NCI-H2196 treated with DMSO at 0.1 percent for 48 hours (cell line): ENCODE measurements at regions not wholly inside any gene's neighbourhood (a gene's known extent, or its start where the extent isn't known, plus 50 kb on each side); places are given as distances from the start of the nearest gene placed in this dataset.
"Not testable (repeated sequence)": the region's sequence is repeated elsewhere in the genome, so short reads cannot be mapped to it uniquely, and the experiment has no call there.

Source experiments
- DNase-seq: peaks from one replicate; lab custom pipeline; 2025; ENCODE audit not compliant: unreplicated experiment; lab: John Stamatoyannopoulos, UW

DNA sequence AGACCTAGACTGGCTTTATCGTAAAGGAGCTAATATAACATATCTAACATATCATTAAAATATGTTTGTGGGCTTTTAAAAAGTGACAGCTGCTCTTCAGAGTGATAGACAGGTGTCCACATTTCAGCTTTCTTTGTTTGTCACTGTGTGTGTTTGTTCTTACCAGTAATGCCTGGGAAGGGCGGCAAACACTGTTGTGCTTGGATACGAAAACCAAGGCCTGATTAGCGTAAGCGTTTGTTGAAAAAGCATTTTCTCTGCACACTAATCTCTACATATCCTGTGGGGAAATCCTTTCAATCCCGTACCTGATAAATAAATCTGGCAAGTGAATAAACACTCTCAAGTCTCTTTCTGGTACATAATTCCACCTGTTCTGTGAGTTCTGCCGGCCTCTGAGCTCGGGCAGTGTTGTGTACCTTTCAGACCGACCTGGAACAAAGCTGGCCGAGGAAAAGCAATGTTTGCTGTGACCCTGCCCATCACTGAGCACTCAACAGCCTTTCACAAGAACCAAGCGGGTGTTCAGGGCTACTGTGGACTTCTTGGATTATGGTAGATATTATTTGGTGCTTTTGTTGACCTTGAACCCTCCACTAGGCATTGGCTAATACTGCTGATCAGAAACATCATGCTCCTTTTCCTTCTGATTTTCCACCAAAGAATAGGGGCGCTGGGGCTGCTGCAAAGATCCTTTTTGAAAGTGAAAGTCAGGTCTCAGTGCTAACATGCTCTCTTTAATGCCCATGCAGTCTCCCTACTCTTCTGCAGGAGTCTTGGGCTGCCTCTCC lies 100.4 kb downstream of the CD83 start:
- DNase-seq, result no peak

DNA sequence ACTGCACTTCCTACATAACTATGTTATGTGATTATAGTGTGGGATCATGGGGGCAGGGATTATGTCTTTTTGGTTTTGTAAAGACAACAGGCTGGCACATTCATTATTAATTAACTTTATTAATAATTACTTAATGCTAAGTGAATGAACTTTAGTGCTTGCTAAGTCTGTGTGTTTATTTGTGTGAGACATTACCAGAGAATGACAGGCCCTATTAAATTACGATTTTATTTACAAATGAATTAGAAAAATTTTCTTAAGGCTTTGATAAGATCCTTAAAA lies 100.9 kb downstream of the CD83 start:
- no peak for DNase-seq

DNA sequence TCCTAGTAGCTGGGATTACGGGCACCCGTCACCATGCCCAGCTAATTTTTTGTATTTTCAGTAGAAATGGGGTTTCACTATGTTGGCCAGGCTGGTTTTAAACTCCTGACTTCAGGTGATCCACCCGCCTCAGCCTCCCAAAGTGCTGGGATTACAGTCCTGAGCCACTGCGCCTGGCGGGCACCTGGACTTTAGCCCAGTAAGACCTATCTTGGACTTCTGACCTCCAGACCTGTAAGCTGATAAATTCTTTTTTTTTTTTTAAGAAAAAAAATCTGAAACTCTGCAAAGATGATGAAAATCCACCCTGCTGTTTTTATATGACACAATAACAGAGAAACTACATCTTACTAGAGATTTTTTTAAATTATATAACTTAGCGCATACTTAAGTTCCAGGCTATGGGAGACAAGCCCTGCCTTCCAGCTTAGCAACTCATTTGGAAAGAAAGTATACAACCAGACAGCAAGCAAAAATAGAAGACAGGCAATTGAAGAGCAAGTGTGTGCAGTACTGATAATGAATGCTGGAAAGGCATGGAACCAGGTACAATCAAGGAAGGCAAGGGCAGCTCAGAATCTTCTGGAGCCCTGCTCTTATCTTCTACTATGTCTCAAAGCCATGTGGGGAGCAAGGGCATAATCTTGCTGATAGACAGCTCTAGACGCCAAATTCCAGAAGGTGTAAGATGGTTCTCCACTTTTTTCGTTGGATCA lies 104.2 kb downstream of the CD83 start:
- no peak for DNase-seq

GRCh38 chr6:14222956-14223355 lies 105.4 kb downstream of the CD83 start:
- DNase-seq, result no peak

GRCh38 chr6:14224359-14225103 lies 107.0 kb downstream of the CD83 start:
- DNase-seq, result no peak

GRCh38 chr6:14226051-14226660 lies 108.6 kb downstream of the CD83 start:
- DNase-seq, result no peak

- DNase-seq, result no peak
Measured at GRCh38 chr6:14228571-14228970, 111.0 kb downstream of the CD83 start.

DNA sequence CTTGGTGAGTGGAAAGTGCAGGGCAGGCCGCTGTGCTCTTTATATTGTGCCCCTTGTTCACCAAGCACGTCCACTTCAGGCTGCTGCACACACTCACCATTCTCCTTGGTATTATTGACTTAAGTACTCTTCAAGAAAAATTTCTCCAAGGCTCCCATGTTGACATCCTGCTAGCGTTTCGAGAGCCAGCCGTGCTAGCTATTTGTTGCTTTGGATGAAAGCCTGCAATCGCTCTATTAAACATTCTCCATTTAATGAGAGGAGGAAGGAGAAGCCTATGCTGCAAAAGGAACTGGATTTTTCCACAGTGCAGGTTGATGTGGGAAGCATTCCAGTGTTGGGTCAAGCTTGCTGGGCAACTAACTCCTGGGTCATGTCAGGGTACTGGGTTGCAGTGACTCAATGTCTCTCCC lies 113.5 kb downstream of the CD83 start:
- no peak for DNase-seq

DNA sequence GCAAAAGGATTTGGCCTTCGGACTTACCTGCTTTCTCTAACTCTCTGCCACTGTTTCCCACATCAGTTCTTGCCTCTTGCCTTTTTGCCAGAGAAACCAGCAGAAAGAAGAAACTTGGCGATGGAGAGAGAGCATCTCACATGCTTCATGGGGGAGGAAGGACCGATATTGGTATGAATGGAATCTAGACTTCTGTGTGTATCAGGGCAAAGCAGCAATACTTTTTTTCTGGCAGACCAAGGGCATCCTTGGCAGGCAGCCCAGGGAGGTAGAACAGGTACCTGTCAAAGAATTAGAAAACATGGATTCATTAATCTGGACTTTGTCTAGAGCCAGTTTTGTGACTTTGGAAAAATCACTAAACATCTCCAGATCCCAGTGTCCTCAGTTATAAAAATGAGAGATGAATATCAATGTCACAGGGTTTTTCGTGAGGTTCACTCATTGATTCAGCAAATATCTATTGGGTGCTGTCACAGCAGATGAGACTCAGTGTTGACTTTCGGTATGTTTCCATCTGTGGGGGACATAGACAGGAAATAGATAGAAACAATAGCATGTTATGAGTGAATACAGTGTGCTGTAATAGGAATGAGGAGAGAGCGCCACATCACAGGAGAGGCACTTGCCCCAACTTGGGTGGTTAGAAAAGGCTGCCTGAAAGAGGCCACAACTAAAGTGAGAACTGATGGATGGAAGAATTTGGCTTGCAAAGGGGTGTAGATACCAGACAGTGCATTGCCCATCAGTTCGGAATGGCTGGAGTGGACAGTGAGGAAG lies 114.1 kb downstream of the CD83 start:
- DNase-seq, result no peak

GRCh38 chr6:14232889-14233288 lies 115.3 kb downstream of the CD83 start:
- DNase-seq, result no peak

DNA sequence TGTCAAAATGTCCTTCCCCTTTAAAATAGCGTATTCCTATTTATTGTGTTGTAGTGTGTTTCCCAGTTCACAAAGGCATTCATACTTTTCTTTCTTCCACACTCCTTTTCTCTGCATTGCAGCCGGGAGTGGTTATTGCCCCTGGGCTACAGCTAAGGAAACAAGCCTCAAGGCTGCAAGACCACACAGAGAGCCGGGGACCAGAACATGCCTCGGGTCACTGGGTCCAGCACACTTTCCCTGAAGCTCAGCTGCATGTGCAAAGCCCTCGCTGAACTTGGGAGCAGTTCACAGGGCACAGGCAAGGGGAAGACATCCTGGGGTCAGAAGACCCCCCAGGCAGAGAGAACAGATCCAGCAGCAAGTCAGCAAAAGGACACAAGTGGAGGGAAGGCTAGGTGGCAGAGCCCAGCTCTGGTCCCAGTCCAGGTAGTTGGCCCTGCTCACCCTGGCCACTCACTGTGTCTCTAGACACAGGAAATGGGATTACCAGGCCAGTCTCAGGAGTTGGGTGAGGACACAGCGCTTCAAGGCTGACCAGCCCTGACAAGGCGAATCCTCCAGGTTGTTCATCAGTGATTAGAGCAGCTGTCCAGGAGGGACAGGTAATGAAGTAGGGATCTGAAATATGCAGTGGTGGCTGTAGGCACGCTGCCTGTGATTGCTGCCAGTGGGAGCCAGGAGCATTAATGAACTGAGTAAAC lies 118.2 kb downstream of the CD83 start:
- no peak for DNase-seq

GRCh38 chr6:14239097-14239496 lies 121.5 kb downstream of the CD83 start:
- no peak for DNase-seq

DNA sequence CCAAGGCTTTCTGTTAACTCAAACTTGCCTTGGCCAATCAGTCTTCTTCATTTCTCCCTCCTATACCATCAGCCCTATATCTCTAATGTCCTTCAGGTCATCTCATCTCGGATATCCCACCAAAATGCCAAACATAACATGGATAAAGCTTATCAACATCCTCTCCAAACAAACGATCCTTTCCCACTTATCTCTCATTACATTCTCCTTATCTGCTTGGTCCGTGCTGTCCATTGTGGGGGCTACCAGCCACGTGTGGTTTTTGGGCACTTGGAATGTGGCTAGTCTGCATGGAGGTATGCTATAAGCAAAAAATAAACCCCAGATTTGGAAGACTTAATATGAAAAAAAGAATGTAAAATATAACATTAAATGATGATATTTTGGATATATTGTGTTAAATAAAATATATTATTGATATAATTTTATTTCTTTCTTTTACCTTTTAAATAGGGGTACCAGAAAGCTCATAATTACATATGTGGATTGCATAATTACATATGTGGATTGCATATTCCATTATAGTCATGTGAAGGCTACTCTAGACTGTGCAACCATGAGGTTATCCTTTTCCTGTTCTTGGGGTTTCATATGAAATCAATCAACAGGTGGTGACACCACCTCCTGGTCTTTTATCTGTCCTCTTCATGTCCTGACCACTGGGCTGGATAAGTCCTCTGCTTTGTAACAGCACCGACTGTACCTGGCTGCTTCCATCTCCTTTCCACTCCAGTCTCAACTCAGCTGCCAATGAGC lies 123.0 kb downstream of the CD83 start:
- DNase-seq, result no peak

GRCh38 chr6:14241255-14242070 lies 123.9 kb downstream of the CD83 start:
- DNase-seq, result no peak

GRCh38 chr6:14242912-14243311 lies 125.3 kb downstream of the CD83 start:
- not testable (repeated sequence) for DNase-seq

DNA sequence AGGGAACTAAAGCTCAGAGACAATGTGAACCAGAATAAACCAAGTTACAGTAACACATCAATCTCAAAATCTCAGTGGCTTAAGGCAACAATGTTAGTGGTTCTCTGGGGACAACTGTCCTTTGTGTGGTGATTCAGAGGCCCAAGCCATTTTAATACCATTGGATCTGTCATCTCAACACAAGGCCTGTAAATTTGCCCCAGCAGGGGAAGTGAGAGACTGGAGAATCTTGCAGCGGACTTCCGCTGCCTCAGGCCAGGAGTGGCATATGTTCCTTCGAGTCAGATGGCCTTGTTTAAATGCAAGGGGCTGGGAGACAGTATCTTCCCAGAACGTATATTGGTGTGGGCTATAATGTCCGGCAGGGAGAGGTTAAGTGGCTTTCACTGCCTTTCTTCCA lies 126.0 kb downstream of the CD83 start:
- no peak for DNase-seq

- DNase-seq, result no peak
Measured at GRCh38 chr6:14246876-14247275, 129.3 kb downstream of the CD83 start.

DNA sequence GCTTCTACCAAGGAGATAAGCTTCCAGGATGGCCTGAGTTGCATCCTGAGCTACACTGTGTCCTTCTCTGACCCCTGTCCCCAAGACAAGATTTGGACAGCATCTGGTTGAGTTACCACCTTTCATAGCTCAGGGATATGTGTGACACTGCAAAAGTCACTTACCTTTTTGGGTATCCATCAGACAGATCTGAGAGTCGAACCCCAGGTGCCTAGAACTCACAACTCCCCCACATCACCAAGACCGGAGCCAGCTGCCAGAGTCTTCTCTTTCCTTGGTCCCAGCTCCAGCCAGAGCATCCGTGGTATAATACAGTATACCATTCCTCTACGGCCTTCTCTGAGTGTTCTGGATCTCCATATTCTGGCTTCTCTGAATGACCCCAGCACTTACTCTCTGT lies 133.0 kb downstream of the CD83 start:
- no peak for DNase-seq
